ENCODE measurements at regions not wholly inside any gene's neighbourhood (a gene's known extent, or its start where the extent isn't known, plus 50 kb on each side); places are given as distances from the start of the nearest gene placed in this dataset.

DNA sequence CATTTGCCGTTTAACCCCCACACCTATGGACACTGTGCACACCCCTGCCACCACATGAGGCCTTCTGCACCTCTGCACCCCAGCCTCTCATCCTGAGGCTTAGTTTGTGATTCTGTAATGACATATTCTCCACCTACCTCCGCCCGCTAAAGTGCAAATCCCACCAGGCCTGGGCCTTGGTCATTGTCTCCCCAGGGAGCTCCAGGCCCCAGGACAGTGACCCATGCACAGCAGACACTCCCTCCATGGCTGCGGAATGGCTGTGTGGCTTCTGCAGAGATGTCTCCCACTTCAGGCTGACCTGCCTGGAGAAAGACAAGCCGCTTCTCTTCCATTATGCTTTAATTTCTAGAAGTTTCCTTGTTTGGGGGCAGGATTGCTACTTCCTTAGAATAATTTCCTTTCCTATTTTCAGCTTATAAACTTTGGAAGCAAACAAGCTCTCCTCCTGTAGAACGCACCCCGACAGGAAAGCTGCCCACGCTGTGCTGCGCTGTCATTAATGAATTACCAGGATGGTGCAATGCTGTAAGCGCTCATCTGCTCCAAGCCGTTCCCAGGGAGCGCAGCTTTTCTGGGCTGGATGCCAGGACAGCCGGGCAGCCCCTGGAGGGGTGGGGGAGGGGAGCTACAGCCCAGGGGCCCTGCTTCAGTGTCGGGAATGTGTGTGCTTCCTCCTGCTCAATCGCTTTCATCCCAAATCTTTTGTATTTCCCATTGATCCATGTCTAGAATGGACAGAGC, 618.0 kb downstream of the BRD1 start:
- POLR2A ChIA-PET, result no interaction called here
- no peaks in the 10 kb centered on the region for H3K36me3 ChIP-seq (ENCODE audit: control insufficient read depth in 2 of 2, insufficient read depth in 1 of 2, low read length in 2 of 2)
- 0 out of 2 replicates have a peak, but pooled peaks cover 6% of the 10 kb centered on the region for H3K4me1 ChIP-seq (ENCODE audit: control insufficient read depth, insufficient read depth, low read length)
- no peak overlapping the region for H3K4me3 ChIP-seq (ENCODE audit: low read depth, low read length)
- H3K27ac ChIP-seq (ENCODE audit: extremely low read depth, low read depth, low read length), result no peak overlapping the region
- H3K9me3 ChIP-seq (ENCODE audit: control insufficient read depth, insufficient read depth, low read depth, low read length), result no peaks in the 10 kb centered on the region
- TF ChIP-seq, protein P1, sequence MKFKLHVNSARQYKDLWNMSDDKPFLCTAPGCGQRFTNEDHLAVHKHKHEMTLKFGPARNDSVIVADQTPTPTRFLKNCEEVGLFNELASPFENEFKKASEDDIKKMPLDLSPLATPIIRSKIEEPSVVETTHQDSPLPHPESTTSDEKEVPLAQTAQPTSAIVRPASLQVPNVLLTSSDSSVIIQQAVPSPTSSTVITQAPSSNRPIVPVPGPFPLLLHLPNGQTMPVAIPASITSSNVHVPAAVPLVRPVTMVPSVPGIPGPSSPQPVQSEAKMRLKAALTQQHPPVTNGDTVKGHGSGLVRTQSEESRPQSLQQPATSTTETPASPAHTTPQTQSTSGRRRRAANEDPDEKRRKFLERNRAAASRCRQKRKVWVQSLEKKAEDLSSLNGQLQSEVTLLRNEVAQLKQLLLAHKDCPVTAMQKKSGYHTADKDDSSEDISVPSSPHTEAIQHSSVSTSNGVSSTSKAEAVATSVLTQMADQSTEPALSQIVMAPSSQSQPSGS (tag by site-specific recombination; IDR thresholded peaks at IDR 0.05; ENCODE audit: low read depth), result no peak
- 0 out of 2 replicates have a peak, but pooled peaks have one; percentile 10 for TF ChIP-seq ZNF341 (tag by site-specific recombination; IDR thresholded peaks at IDR 0.05; ENCODE audit: low read depth)
- TF ChIP-seq, protein P2, sequence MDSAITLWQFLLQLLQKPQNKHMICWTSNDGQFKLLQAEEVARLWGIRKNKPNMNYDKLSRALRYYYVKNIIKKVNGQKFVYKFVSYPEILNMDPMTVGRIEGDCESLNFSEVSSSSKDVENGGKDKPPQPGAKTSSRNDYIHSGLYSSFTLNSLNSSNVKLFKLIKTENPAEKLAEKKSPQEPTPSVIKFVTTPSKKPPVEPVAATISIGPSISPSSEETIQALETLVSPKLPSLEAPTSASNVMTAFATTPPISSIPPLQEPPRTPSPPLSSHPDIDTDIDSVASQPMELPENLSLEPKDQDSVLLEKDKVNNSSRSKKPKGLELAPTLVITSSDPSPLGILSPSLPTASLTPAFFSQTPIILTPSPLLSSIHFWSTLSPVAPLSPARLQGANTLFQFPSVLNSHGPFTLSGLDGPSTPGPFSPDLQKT (IDR thresholded peaks at IDR 0.05; ENCODE audit: borderline replicate concordance, low read depth, low read length), result no peak
- TF ChIP-seq ZIC2 (tag by site-specific recombination; IDR thresholded peaks at IDR 0.05), result peak; percentile 90
- TF ChIP-seq ZNF660 (tag by site-specific recombination; IDR thresholded peaks at IDR 0.05), result 0 out of 2 replicates have a peak, but pooled peaks have one; percentile 29
- CTCF ChIA-PET, result interaction anchor here (0.6 kb wide), 1 partner anchor 229 kb away, joined by 3 read pairs; no protein-coding TSS in a partner anchor

DNA sequence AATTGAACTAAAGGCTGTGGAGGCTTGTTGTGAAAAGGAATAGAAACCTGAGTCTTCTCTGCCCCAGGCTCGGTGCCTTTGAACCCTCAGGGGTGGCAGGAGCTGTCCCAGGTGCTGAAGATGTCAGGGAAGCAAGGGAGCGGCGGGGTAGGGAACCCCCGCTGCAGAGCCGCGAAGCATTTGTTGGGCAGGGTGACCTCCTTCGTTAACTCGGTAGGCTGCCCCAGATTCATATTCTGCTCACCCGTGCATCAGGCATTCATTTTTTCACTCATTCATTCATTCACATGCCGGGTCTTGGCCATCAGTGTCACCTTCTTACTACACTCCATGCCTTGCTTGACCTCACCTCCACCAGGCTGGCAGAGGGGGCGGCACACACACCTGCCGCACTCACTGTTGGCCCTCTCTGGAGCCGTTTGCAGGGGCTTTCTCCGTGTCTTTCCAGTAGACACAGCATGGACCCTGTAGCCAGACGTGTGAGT, 618.9 kb downstream of the BRD1 start:
- TF ChIP-seq TCF7L2 (IDR thresholded peaks at IDR 0.05; ENCODE audit: borderline replicate concordance, low read depth, low read length) (peak; percentile 67; the same call in 1 of the 2 replicates), ZNF629 (tag by site-specific recombination; IDR thresholded peaks at IDR 0.05) (no peak)
- TF ChIP-seq, protein P3, sequence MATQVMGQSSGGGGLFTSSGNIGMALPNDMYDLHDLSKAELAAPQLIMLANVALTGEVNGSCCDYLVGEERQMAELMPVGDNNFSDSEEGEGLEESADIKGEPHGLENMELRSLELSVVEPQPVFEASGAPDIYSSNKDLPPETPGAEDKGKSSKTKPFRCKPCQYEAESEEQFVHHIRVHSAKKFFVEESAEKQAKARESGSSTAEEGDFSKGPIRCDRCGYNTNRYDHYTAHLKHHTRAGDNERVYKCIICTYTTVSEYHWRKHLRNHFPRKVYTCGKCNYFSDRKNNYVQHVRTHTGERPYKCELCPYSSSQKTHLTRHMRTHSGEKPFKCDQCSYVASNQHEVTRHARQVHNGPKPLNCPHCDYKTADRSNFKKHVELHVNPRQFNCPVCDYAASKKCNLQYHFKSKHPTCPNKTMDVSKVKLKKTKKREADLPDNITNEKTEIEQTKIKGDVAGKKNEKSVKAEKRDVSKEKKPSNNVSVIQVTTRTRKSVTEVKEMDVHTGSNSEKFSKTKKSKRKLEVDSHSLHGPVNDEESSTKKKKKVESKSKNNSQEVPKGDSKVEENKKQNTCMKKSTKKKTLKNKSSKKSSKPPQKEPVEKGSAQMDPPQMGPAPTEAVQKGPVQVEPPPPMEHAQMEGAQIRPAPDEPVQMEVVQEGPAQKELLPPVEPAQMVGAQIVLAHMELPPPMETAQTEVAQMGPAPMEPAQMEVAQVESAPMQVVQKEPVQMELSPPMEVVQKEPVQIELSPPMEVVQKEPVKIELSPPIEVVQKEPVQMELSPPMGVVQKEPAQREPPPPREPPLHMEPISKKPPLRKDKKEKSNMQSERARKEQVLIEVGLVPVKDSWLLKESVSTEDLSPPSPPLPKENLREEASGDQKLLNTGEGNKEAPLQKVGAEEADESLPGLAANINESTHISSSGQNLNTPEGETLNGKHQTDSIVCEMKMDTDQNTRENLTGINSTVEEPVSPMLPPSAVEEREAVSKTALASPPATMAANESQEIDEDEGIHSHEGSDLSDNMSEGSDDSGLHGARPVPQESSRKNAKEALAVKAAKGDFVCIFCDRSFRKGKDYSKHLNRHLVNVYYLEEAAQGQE (tag by site-specific recombination; IDR thresholded peaks at IDR 0.05), result peak; percentile 76
- H3K36me3 ChIP-seq (ENCODE audit: control insufficient read depth in 2 of 2, insufficient read depth in 1 of 2, low read length in 2 of 2), result no peaks in the 10 kb centered on the region
- no peak overlapping the region for H3K27ac ChIP-seq (ENCODE audit: extremely low read depth, low read depth, low read length)
- no peaks in the 10 kb centered on the region for H3K9me3 ChIP-seq (ENCODE audit: control insufficient read depth, insufficient read depth, low read depth, low read length)
- POLR2A ChIA-PET, result no interaction called here
- CTCF ChIA-PET, result no interaction called here
- 0 out of 2 replicates have a peak, but pooled peaks cover 6% of the 10 kb centered on the region for H3K4me1 ChIP-seq (ENCODE audit: control insufficient read depth, insufficient read depth, low read length)
- no peak overlapping the region for H3K4me3 ChIP-seq (ENCODE audit: low read depth, low read length)

DNA sequence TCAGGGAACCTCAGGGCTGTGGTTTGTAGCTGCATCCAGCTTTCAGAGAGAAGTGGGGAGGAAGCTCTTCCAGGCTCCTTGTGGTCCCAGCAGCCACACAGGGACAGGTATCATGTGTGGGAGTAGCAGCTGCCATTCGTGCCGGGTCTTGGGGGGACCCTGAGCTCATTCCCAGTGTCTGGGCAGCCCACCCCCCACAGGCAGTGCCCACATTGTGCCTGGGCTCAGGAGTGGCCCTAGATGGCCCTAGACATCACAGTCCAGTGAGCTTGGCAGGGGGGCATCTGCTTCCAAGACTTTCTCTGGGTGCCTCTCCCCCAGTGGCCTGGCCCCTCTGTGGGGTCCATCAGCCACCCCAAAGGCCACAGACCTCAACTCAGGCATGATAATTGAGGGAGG, 619.7 kb downstream of the BRD1 start:
- no peaks in the 10 kb centered on the region for H3K36me3 ChIP-seq (ENCODE audit: control insufficient read depth in 2 of 2, insufficient read depth in 1 of 2, low read length in 2 of 2)
- CTCF ChIA-PET, result interaction anchor here (0.8 kb wide), 1 partner anchor 240 kb away, joined by 4 read pairs; no protein-coding TSS in a partner anchor
- H3K4me1 ChIP-seq (ENCODE audit: control insufficient read depth, insufficient read depth, low read length), result 0 out of 2 replicates have a peak, but pooled peaks cover 6% of the 10 kb centered on the region
- H3K4me3 ChIP-seq (ENCODE audit: low read depth, low read length), result no peak overlapping the region
- POLR2A ChIA-PET, result no interaction called here
- H3K9me3 ChIP-seq (ENCODE audit: control insufficient read depth, insufficient read depth, low read depth, low read length), result no peaks in the 10 kb centered on the region
- H3K27ac ChIP-seq (ENCODE audit: extremely low read depth, low read depth, low read length), result no peak overlapping the region
- TF ChIP-seq ZNF747 (tag by site-specific recombination; IDR thresholded peaks at IDR 0.05) (no peak), OVOL3 (tag by site-specific recombination; IDR thresholded peaks at IDR 0.05) (no peak), ZNF24 (tag by site-specific recombination; IDR thresholded peaks at IDR 0.05) (no peak), KLF9 (tag by site-specific recombination; IDR thresholded peaks at IDR 0.05; ENCODE audit: low read depth) (no peak), ZNF433 (tag by site-specific recombination; IDR thresholded peaks at IDR 0.05; ENCODE audit: low read depth) (no peak), ZNF600 (tag by site-specific recombination; IDR thresholded peaks at IDR 0.05) (no peak), KLF10 (tag by site-specific recombination; IDR thresholded peaks at IDR 0.05) (no peak), ZNF830 (tag by site-specific recombination; IDR thresholded peaks at IDR 0.05; ENCODE audit: low read depth) (no peak), GLI4 (tag by site-specific recombination; IDR thresholded peaks at IDR 0.05) (no peak), ZNF776 (tag by site-specific recombination; IDR thresholded peaks at IDR 0.05; ENCODE audit: borderline replicate concordance) (no peak)
- TF ChIP-seq, protein P4, sequence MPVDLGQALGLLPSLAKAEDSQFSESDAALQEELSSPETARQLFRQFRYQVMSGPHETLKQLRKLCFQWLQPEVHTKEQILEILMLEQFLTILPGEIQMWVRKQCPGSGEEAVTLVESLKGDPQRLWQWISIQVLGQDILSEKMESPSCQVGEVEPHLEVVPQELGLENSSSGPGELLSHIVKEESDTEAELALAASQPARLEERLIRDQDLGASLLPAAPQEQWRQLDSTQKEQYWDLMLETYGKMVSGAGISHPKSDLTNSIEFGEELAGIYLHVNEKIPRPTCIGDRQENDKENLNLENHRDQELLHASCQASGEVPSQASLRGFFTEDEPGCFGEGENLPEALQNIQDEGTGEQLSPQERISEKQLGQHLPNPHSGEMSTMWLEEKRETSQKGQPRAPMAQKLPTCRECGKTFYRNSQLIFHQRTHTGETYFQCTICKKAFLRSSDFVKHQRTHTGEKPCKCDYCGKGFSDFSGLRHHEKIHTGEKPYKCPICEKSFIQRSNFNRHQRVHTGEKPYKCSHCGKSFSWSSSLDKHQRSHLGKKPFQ (tag by site-specific recombination; IDR thresholded peaks at IDR 0.05), result no peak
- TF ChIP-seq, protein P5, sequence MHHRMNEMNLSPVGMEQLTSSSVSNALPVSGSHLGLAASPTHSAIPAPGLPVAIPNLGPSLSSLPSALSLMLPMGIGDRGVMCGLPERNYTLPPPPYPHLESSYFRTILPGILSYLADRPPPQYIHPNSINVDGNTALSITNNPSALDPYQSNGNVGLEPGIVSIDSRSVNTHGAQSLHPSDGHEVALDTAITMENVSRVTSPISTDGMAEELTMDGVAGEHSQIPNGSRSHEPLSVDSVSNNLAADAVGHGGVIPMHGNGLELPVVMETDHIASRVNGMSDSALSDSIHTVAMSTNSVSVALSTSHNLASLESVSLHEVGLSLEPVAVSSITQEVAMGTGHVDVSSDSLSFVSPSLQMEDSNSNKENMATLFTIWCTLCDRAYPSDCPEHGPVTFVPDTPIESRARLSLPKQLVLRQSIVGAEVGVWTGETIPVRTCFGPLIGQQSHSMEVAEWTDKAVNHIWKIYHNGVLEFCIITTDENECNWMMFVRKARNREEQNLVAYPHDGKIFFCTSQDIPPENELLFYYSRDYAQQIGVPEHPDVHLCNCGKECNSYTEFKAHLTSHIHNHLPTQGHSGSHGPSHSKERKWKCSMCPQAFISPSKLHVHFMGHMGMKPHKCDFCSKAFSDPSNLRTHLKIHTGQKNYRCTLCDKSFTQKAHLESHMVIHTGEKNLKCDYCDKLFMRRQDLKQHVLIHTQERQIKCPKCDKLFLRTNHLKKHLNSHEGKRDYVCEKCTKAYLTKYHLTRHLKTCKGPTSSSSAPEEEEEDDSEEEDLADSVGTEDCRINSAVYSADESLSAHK (tag by site-specific recombination; IDR thresholded peaks at IDR 0.05), result no peak
